Kidney (tissue), 13 donors: ENCODE measurements at regions not wholly inside any gene's neighbourhood (a gene's known extent, or its start where the extent isn't known, plus 50 kb on each side); places are given as distances from the start of the nearest gene placed in this dataset.

ENCODE experiments used
- DNase-seq, 5 donors: peaks; one replicate each; pipeline ENCODE4 v3.0.0-alpha.2; 2013 to 2020
- FAIRE-seq: peaks from 2 replicates; lab custom pipeline; 2012; peaks lifted over from hg19 to GRCh38; lab: Jason Lieb, UNC
- H3K27ac ChIP-seq, 2 donors: one replicate each; pipeline ENCODE4 v1.7.0; 2013; ENCODE audit warnings: low read depth in 2 of 2, low read length in 2 of 2, inconsistent platforms in 1 of 2
- H3K27me3 ChIP-seq: one replicate; pipeline ENCODE4 v1.7.1; 2013; ENCODE audit warnings: low read length, inconsistent platforms; ENCODE audit not compliant: control insufficient read depth, insufficient read depth
- H3K36me3 ChIP-seq, 3 donors: one replicate each; pipeline versions ENCODE4 v1.7.0 to v1.7.1; 2013; ENCODE audit warnings: low read length in 3 of 3, control low read depth in 1 of 3, inconsistent platforms in 1 of 3; ENCODE audit not compliant: insufficient read depth in 3 of 3, control insufficient read depth in 2 of 3
- H3K4me1 ChIP-seq, 3 donors: one replicate each; pipeline versions ENCODE4 v1.7.0 to v1.7.1; 2013; ENCODE audit warnings: low read length in 3 of 3, inconsistent platforms in 1 of 3, low read depth in 1 of 3; ENCODE audit not compliant: control insufficient read depth in 2 of 3, insufficient read depth in 2 of 3
- H3K4me3 ChIP-seq, 3 donors: one replicate each; pipeline versions ENCODE4 v1.7.0 to v1.8.1; 2013; ENCODE audit warnings: low read length in 3 of 3, control low read depth in 1 of 3, inconsistent platforms in 1 of 3
- H3K9ac ChIP-seq, 3 donors: one replicate each; pipeline versions ENCODE4 v1.7.0 to v1.7.1; 2013; ENCODE audit warnings: low read length in 3 of 3, control low read depth in 1 of 3, inconsistent platforms in 1 of 3
- H3K9me3 ChIP-seq, 3 donors: one replicate each; pipeline versions ENCODE4 v1.7.0 to v1.7.1; 2013; ENCODE audit warnings: low read length in 3 of 3, control low read depth in 1 of 3, inconsistent platforms in 1 of 3; ENCODE audit not compliant: control insufficient read depth in 2 of 3, insufficient read depth in 1 of 3
- intact Hi-C: fragments of 100-400 bp; cut with DNase I; formaldehyde crosslinking; loops from one replicate; pipeline ENCODE4 v1.11.1; 2022
- TF ChIP-seq, protein P1 (sequence below): IDR thresholded peaks from 3 replicates; pipeline ENCODE4 v1.5.1; 2012; ENCODE audit warnings: mild to moderate bottlenecking, moderate library complexity, borderline replicate concordance; ENCODE audit not compliant: insufficient read depth; ENCODE audit errors: extremely low read depth
- donor health status: control.
- donor health status: control.
- donor health status: control.
- donor health status: control.
- donor health status: control.
- donor health status: DM: yes; HTN: yes; CAD: no.
- donor health status: Normal renal cell carcinoma (clear cell type).

DNA sequence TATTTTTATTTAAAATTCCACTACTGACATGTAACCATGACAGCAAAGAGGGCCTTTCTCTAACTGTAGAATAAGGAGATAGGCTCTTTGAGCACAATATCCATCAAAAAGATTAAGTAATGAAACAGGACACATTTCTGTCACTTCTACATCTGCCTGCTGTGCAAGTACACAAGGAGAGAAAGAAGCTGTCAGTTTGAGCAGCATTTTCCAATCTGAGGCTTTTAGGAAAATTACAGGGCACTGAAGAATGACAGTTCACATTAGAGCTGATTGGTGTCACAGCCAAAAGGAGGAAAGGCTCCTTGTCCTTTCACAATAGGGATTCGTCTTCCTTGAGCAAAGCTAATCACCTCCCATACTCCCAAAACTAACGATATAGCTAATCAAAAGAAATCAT is 158.8 kb upstream of the TAC1 start:
- DNase-seq (no peak), FAIRE-seq (no peak)
- Histone ChIP-seq H3K36me3 (no peaks in the 10 kb centered on the region), H3K9me3 (no peaks in the 10 kb centered on the region), H3K9ac (no peak overlapping the region), H3K4me1 (no peaks in the 10 kb centered on the region), H3K27me3 (no peaks in the 10 kb centered on the region), H3K27ac (no peak overlapping the region), H3K4me3 (no peak overlapping the region)
- TF ChIP-seq, protein P1, sequence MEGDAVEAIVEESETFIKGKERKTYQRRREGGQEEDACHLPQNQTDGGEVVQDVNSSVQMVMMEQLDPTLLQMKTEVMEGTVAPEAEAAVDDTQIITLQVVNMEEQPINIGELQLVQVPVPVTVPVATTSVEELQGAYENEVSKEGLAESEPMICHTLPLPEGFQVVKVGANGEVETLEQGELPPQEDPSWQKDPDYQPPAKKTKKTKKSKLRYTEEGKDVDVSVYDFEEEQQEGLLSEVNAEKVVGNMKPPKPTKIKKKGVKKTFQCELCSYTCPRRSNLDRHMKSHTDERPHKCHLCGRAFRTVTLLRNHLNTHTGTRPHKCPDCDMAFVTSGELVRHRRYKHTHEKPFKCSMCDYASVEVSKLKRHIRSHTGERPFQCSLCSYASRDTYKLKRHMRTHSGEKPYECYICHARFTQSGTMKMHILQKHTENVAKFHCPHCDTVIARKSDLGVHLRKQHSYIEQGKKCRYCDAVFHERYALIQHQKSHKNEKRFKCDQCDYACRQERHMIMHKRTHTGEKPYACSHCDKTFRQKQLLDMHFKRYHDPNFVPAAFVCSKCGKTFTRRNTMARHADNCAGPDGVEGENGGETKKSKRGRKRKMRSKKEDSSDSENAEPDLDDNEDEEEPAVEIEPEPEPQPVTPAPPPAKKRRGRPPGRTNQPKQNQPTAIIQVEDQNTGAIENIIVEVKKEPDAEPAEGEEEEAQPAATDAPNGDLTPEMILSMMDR = no peak
- intact Hi-C loops = no loop called here

DNA sequence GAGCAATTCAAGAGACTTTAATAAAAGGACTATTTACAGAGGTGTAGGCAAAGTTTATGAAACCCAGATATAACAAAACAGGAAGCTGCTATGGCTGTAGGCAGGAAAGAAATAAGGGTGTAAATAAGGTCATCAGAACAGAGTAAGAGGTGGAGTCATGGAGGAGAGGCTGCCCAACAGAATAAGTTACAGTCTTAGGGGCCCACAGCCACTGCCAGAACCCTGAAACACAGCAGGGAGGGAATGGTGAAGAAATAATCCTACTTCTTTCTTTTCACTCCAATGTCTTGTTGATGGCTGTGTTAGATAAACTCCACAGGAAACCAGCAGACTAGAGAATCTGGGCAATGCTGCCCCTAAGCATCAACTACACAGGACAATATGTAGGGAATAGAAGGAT is 155.8 kb upstream of the TAC1 start:
- DNase-seq (no peak), FAIRE-seq (no peak)
- intact Hi-C loops = no loop called here

GRCh38 chr7:97578225-97578624 is 153.7 kb upstream of the TAC1 start:
- no peaks in the 10 kb centered on the region for H3K36me3 ChIP-seq
- H3K4me3 ChIP-seq = no peak overlapping the region
- no peaks in the 10 kb centered on the region for H3K27me3 ChIP-seq
- H3K9me3 ChIP-seq = peaks cover 0 to 4% (median 0%) of the 10 kb centered on the region in 3 donors
- FAIRE-seq (no peak), DNase-seq (no peak)
- intact Hi-C loops = no loop called here
- no peaks in the 10 kb centered on the region for H3K4me1 ChIP-seq
- no peak overlapping the region for H3K27ac ChIP-seq
- TF ChIP-seq, protein P1 = no peak
- no peak overlapping the region for H3K9ac ChIP-seq

More for the DNA sequence above, 155.8 kb upstream of the TAC1 start:
- H3K36me3 ChIP-seq = no peaks in the 10 kb centered on the region
- H3K4me3 ChIP-seq = no peak overlapping the region
- H3K9ac ChIP-seq = no peak overlapping the region
- H3K9me3 ChIP-seq = peaks cover 0 to 2% (median 0%) of the 10 kb centered on the region in 3 donors
- no peaks in the 10 kb centered on the region for H3K27me3 ChIP-seq
- no peaks in the 10 kb centered on the region for H3K4me1 ChIP-seq
- TF ChIP-seq, protein P1 = no peak
- H3K27ac ChIP-seq = no peak overlapping the region

DNA sequence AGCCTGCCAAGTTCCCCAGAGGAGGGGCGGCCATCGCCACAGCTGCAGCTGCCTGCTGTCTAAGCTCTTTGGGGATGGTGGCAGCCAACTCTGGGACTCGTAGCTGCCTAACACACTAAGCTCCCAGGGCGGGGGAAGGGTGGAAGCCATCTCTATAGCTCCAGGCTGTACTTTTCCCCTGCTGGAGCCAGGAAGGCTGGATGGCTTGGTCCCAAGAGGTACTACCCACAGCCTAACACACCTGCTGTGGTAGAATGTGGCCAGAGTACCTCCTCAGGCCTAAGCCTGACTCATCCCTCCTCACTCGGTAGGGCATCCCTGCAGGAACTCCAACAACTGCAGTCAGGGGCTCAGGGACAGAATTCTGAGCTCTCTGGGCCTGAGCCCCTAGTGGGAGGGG is 151.7 kb upstream of the TAC1 start:
- H3K4me3 ChIP-seq = no peak overlapping the region
- H3K27me3 ChIP-seq = no peaks in the 10 kb centered on the region
- no peaks in the 10 kb centered on the region for H3K4me1 ChIP-seq
- intact Hi-C loops = no loop called here
- H3K9me3 ChIP-seq = peaks cover 0 to 4% (median 0%) of the 10 kb centered on the region in 3 donors
- DNase-seq (no peak), FAIRE-seq (no peak)
- no peak overlapping the region for H3K27ac ChIP-seq
- H3K36me3 ChIP-seq = no peaks in the 10 kb centered on the region
- TF ChIP-seq, protein P1 = no peak
- no peak overlapping the region for H3K9ac ChIP-seq
